ENCODE measurements at regions not wholly inside any gene's neighbourhood (a gene's known extent, or its start where the extent isn't known, plus 50 kb on each side); places are given as distances from the start of the nearest gene placed in this dataset.

- DNase-seq (ENCODE audit: low read depth, low spot score): no peak
Observed at GRCh38 chr1:157292302-157292701, 154.1 kb upstream of the ETV3 start.

- DNase-seq (ENCODE audit: low read depth, low spot score): no peak
Observed at GRCh38 chr1:157291083-157291482, 152.9 kb upstream of the ETV3 start.

GRCh38 chr1:157289424-157290105 is 151.4 kb upstream of the ETV3 start:
- no peak for DNase-seq (ENCODE audit: low read depth, low spot score)

- DNase-seq (ENCODE audit: low read depth, low spot score): no peak
Observed at GRCh38 chr1:157288996-157289395, 150.8 kb upstream of the ETV3 start.

- DNase-seq (ENCODE audit: low read depth, low spot score): no peak
Observed at GRCh38 chr1:157288492-157288891, 150.3 kb upstream of the ETV3 start.

GRCh38 chr1:157288006-157288405 is 149.8 kb upstream of the ETV3 start:
- no peak for DNase-seq (ENCODE audit: low read depth, low spot score)

GRCh38 chr1:157287462-157287861 is 149.3 kb upstream of the ETV3 start:
- no peak for DNase-seq (ENCODE audit: low read depth, low spot score)

- DNase-seq (ENCODE audit: low read depth, low spot score): no peak
Observed at GRCh38 chr1:157286646-157287420, 148.6 kb upstream of the ETV3 start.

- DNase-seq (ENCODE audit: low read depth, low spot score): no peak
Observed at GRCh38 chr1:157286096-157286495, 147.9 kb upstream of the ETV3 start.

- DNase-seq (ENCODE audit: low read depth, low spot score): no peak
Observed at GRCh38 chr1:157284451-157284850, 146.3 kb upstream of the ETV3 start.

GRCh38 chr1:157279802-157280140 is 141.6 kb upstream of the ETV3 start:
- no peak for DNase-seq (ENCODE audit: low read depth, low spot score)

GRCh38 chr1:157279138-157279801 is 141.1 kb upstream of the ETV3 start:
- no peak for DNase-seq (ENCODE audit: low read depth, low spot score)

GRCh38 chr1:157278383-157279137 is 140.4 kb upstream of the ETV3 start:
- DNase-seq (ENCODE audit: low read depth, low spot score): no peak

GRCh38 chr1:157277913-157278312 is 139.7 kb upstream of the ETV3 start:
- no peak for DNase-seq (ENCODE audit: low read depth, low spot score)

- DNase-seq (ENCODE audit: low read depth, low spot score): no peak
Observed at GRCh38 chr1:157277281-157277680, 139.1 kb upstream of the ETV3 start.

GRCh38 chr1:157274698-157275534 is 136.7 kb upstream of the ETV3 start:
- DNase-seq (ENCODE audit: low read depth, low spot score): no peak

GRCh38 chr1:157272729-157273524 is 134.7 kb upstream of the ETV3 start:
- no peak for DNase-seq (ENCODE audit: low read depth, low spot score)

GRCh38 chr1:157272264-157272663 is 134.1 kb upstream of the ETV3 start:
- no peak for DNase-seq (ENCODE audit: low read depth, low spot score)

GRCh38 chr1:157270705-157271274 is 132.6 kb upstream of the ETV3 start:
- no peak for DNase-seq (ENCODE audit: low read depth, low spot score)
